ENCODE measurements at regions not wholly inside any gene's neighbourhood (a gene's known extent, or its start where the extent isn't known, plus 50 kb on each side); places are given as distances from the start of the nearest gene placed in this dataset.

GRCh38 chr6:19269341-19269898 is 567.8 kb upstream of the ID4 start:
- DNase-seq: no peak

- DNase-seq: no peak
These were observed 566.6 kb upstream of the ID4 start for GRCh38 chr6:19270616-19271015.

GRCh38 chr6:19279273-19279684 is 557.9 kb upstream of the ID4 start:
- DNase-seq: no peak

- DNase-seq: no peak
These were observed 549.2 kb upstream of the ID4 start for GRCh38 chr6:19287928-19288327.

GRCh38 chr6:19289457-19289856 is 547.7 kb upstream of the ID4 start:
- no peak for DNase-seq

GRCh38 chr6:19297880-19298279 is 539.3 kb upstream of the ID4 start:
- no peak for DNase-seq

- DNase-seq: no peak
These were observed 538.7 kb upstream of the ID4 start for GRCh38 chr6:19298421-19298820.

GRCh38 chr6:19299129-19299528 is 538.0 kb upstream of the ID4 start:
- DNase-seq: no peak

- no peak for DNase-seq
These were observed 535.2 kb upstream of the ID4 start for GRCh38 chr6:19301980-19302379.

- DNase-seq: no peak
These were observed 533.8 kb upstream of the ID4 start for GRCh38 chr6:19303383-19303782.

GRCh38 chr6:19309661-19310060 is 527.5 kb upstream of the ID4 start:
- DNase-seq: no peak

GRCh38 chr6:19311786-19312185 is 525.4 kb upstream of the ID4 start:
- no peak for DNase-seq

GRCh38 chr6:19312241-19312978 is 524.8 kb upstream of the ID4 start:
- DNase-seq: no peak

- DNase-seq: no peak
These were observed 519.7 kb upstream of the ID4 start for GRCh38 chr6:19317431-19317986.

- no peak for DNase-seq
These were observed 518.2 kb upstream of the ID4 start for GRCh38 chr6:19319005-19319404.

GRCh38 chr6:19320111-19320581 is 517.0 kb upstream of the ID4 start:
- DNase-seq: no peak

GRCh38 chr6:19322691-19323485 is 514.3 kb upstream of the ID4 start:
- DNase-seq: no peak

GRCh38 chr6:19324376-19324775 is 512.8 kb upstream of the ID4 start:
- DNase-seq: no peak

- DNase-seq: no peak
These were observed 511.8 kb upstream of the ID4 start for GRCh38 chr6:19325335-19325789.

- DNase-seq: no peak
These were observed 509.9 kb upstream of the ID4 start for GRCh38 chr6:19327241-19327640.

- no peak for DNase-seq
These were observed 509.5 kb upstream of the ID4 start for GRCh38 chr6:19327661-19328060.

GRCh38 chr6:19329078-19329477 is 508.1 kb upstream of the ID4 start:
- DNase-seq: no peak

- no peak for DNase-seq
These were observed 506.1 kb upstream of the ID4 start for GRCh38 chr6:19331089-19331488.

Measured in effector CD8-positive, alpha-beta T cell (primary cell).